ENCODE measurements at regions not wholly inside any gene's neighbourhood (a gene's known extent, or its start where the extent isn't known, plus 50 kb on each side); places are given as distances from the start of the nearest gene placed in this dataset.
"Not testable (repeated sequence)": the region's sequence is repeated elsewhere in the genome, so short reads cannot be mapped to it uniquely, and the experiment has no call there.

- no peaks in the 10 kb centered on the region for H3K27me3 Mint-ChIP-seq
- no peak for DNase-seq
- no peak overlapping the region for H3K27ac Mint-ChIP-seq
- no peak overlapping the region for H3K4me3 Mint-ChIP-seq
- no peaks in the 10 kb centered on the region for H3K4me1 Mint-ChIP-seq
- ATAC-seq, result no peak
- H3K36me3 Mint-ChIP-seq (ENCODE audit: low read depth), result no peaks in the 10 kb centered on the region
- H3K9me3 ChIP-seq (ENCODE audit: control insufficient read depth, low read length, poor library complexity, severe bottlenecking), result no peaks in the 10 kb centered on the region
Measured at GRCh38 chr5:153365547-153365946, 124.9 kb upstream of the GRIA1 start.

- no peak overlapping the region for H3K27ac Mint-ChIP-seq
- ATAC-seq, result no peak
- H3K27me3 Mint-ChIP-seq, result no peaks in the 10 kb centered on the region
- no peak for DNase-seq
- no peak overlapping the region for H3K4me3 Mint-ChIP-seq
- H3K9me3 ChIP-seq (ENCODE audit: control insufficient read depth, low read length, poor library complexity, severe bottlenecking), result no peaks in the 10 kb centered on the region
- H3K36me3 Mint-ChIP-seq (ENCODE audit: low read depth), result no peaks in the 10 kb centered on the region
- no peaks in the 10 kb centered on the region for H3K4me1 Mint-ChIP-seq
Measured at GRCh38 chr5:153367466-153367865, 123.0 kb upstream of the GRIA1 start.

GRCh38 chr5:153372425-153373129 lies 117.9 kb upstream of the GRIA1 start:
- H3K36me3 Mint-ChIP-seq (ENCODE audit: low read depth), result no peaks in the 10 kb centered on the region

GRCh38 chr5:153373130-153373498 lies 117.4 kb upstream of the GRIA1 start:
- no peaks in the 10 kb centered on the region for H3K9me3 ChIP-seq (ENCODE audit: control insufficient read depth, low read length, poor library complexity, severe bottlenecking)
- H3K27ac Mint-ChIP-seq, result no peak overlapping the region
- no peak for DNase-seq
- H3K36me3 Mint-ChIP-seq (ENCODE audit: low read depth), result no peaks in the 10 kb centered on the region
- H3K4me1 Mint-ChIP-seq, result no peaks in the 10 kb centered on the region
- no peak overlapping the region for H3K4me3 Mint-ChIP-seq
- no peaks in the 10 kb centered on the region for H3K27me3 Mint-ChIP-seq
- ATAC-seq, result no peak

More at GRCh38 chr5:153372425-153373129, 117.9 kb upstream of the GRIA1 start:
- DNase-seq (no peak), ATAC-seq (no peak)
- no peaks in the 10 kb centered on the region for H3K9me3 ChIP-seq (ENCODE audit: control insufficient read depth, low read length, poor library complexity, severe bottlenecking)
- H3K4me1 Mint-ChIP-seq, result no peaks in the 10 kb centered on the region
- H3K4me3 Mint-ChIP-seq, result no peak overlapping the region
- H3K27me3 Mint-ChIP-seq, result no peaks in the 10 kb centered on the region
- H3K27ac Mint-ChIP-seq, result no peak overlapping the region

- ATAC-seq; H3K36me3 Mint-ChIP-seq (ENCODE audit: low read depth); H3K9me3 ChIP-seq (ENCODE audit: control insufficient read depth, low read length, poor library complexity, severe bottlenecking); H3K27ac Mint-ChIP-seq; H3K4me1 Mint-ChIP-seq; H3K27me3 Mint-ChIP-seq; DNase-seq; H3K4me3 Mint-ChIP-seq: not testable (repeated sequence)
Measured at GRCh38 chr5:153381630-153382029, 108.8 kb upstream of the GRIA1 start.

- DNase-seq (no peak), ATAC-seq (no peak)
- Mint-ChIP-seq H3K36me3 (ENCODE audit: low read depth) (no peaks in the 10 kb centered on the region), H3K4me1 (no peaks in the 10 kb centered on the region), H3K4me3 (no peak overlapping the region), H3K27me3 (no peaks in the 10 kb centered on the region), H3K27ac (no peak overlapping the region)
- no peaks in the 10 kb centered on the region for H3K9me3 ChIP-seq (ENCODE audit: control insufficient read depth, low read length, poor library complexity, severe bottlenecking)
Measured at GRCh38 chr5:153390569-153390968, 99.9 kb upstream of the GRIA1 start.

- H3K4me1 Mint-ChIP-seq, result no peaks in the 10 kb centered on the region
- no peaks in the 10 kb centered on the region for H3K36me3 Mint-ChIP-seq (ENCODE audit: low read depth)
- DNase-seq (no peak), ATAC-seq (no peak)
- H3K27ac Mint-ChIP-seq, result no peak overlapping the region
- H3K4me3 Mint-ChIP-seq, result no peak overlapping the region
- H3K9me3 ChIP-seq (ENCODE audit: control insufficient read depth, low read length, poor library complexity, severe bottlenecking), result no peaks in the 10 kb centered on the region
- peaks cover 6% of the 10 kb centered on the region for H3K27me3 Mint-ChIP-seq
Measured at GRCh38 chr5:153399595-153399994, 90.9 kb upstream of the GRIA1 start.

- Mint-ChIP-seq H3K4me1 (no peaks in the 10 kb centered on the region), H3K27me3 (peaks cover 6% of the 10 kb centered on the region), H3K27ac (no peak overlapping the region), H3K4me3 (no peak overlapping the region), H3K36me3 (ENCODE audit: low read depth) (no peaks in the 10 kb centered on the region)
- DNase-seq (no peak), ATAC-seq (no peak)
- no peaks in the 10 kb centered on the region for H3K9me3 ChIP-seq (ENCODE audit: control insufficient read depth, low read length, poor library complexity, severe bottlenecking)
Measured at GRCh38 chr5:153400931-153401330, 89.5 kb upstream of the GRIA1 start.

GRCh38 chr5:153402550-153402949 lies 87.9 kb upstream of the GRIA1 start:
- Mint-ChIP-seq H3K27ac (no peak overlapping the region), H3K27me3 (peaks cover 6% of the 10 kb centered on the region), H3K4me1 (no peaks in the 10 kb centered on the region), H3K4me3 (no peak overlapping the region), H3K36me3 (ENCODE audit: low read depth) (no peaks in the 10 kb centered on the region)
- DNase-seq, result no peak
- no peak for ATAC-seq
- no peaks in the 10 kb centered on the region for H3K9me3 ChIP-seq (ENCODE audit: control insufficient read depth, low read length, poor library complexity, severe bottlenecking)

- Mint-ChIP-seq H3K27me3 (peaks cover 6% of the 10 kb centered on the region), H3K36me3 (ENCODE audit: low read depth) (no peaks in the 10 kb centered on the region), H3K4me3 (no peak overlapping the region), H3K4me1 (no peaks in the 10 kb centered on the region), H3K27ac (no peak overlapping the region)
- DNase-seq, result no peak
- no peak for ATAC-seq
- H3K9me3 ChIP-seq (ENCODE audit: control insufficient read depth, low read length, poor library complexity, severe bottlenecking), result no peaks in the 10 kb centered on the region
Measured at GRCh38 chr5:153403470-153403869, 87.0 kb upstream of the GRIA1 start.

GRCh38 chr5:153404747-153405146 lies 85.7 kb upstream of the GRIA1 start:
- H3K36me3 Mint-ChIP-seq (ENCODE audit: low read depth), result no peaks in the 10 kb centered on the region
- ATAC-seq, result no peak
- no peak for DNase-seq
- H3K9me3 ChIP-seq (ENCODE audit: control insufficient read depth, low read length, poor library complexity, severe bottlenecking), result no peaks in the 10 kb centered on the region
- H3K4me1 Mint-ChIP-seq, result no peaks in the 10 kb centered on the region
- no peaks in the 10 kb centered on the region for H3K27me3 Mint-ChIP-seq
- H3K27ac Mint-ChIP-seq, result no peak overlapping the region
- H3K4me3 Mint-ChIP-seq, result no peak overlapping the region

- Mint-ChIP-seq H3K4me3 (no peak overlapping the region), H3K4me1 (no peaks in the 10 kb centered on the region), H3K36me3 (ENCODE audit: low read depth) (no peaks in the 10 kb centered on the region), H3K27ac (no peak overlapping the region), H3K27me3 (no peaks in the 10 kb centered on the region)
- DNase-seq, result no peak
- no peak for ATAC-seq
- H3K9me3 ChIP-seq (ENCODE audit: control insufficient read depth, low read length, poor library complexity, severe bottlenecking), result no peaks in the 10 kb centered on the region
Measured at GRCh38 chr5:153421676-153422075, 68.8 kb upstream of the GRIA1 start.

GRCh38 chr5:153425914-153426313 lies 64.6 kb upstream of the GRIA1 start:
- ATAC-seq, result no peak
- H3K9me3 ChIP-seq (ENCODE audit: control insufficient read depth, low read length, poor library complexity, severe bottlenecking), result no peaks in the 10 kb centered on the region
- H3K4me3 Mint-ChIP-seq, result no peak overlapping the region
- no peak for DNase-seq
- H3K27ac Mint-ChIP-seq, result no peak overlapping the region
- no peaks in the 10 kb centered on the region for H3K36me3 Mint-ChIP-seq (ENCODE audit: low read depth)
- H3K27me3 Mint-ChIP-seq, result no peaks in the 10 kb centered on the region
- H3K4me1 Mint-ChIP-seq, result no peaks in the 10 kb centered on the region

GRCh38 chr5:153429761-153430380 lies 60.6 kb upstream of the GRIA1 start:
- H3K27me3 Mint-ChIP-seq, result no peaks in the 10 kb centered on the region
- H3K4me1 Mint-ChIP-seq, result no peaks in the 10 kb centered on the region
- H3K4me3 Mint-ChIP-seq, result no peak overlapping the region
- H3K9me3 ChIP-seq (ENCODE audit: control insufficient read depth, low read length, poor library complexity, severe bottlenecking), result no peaks in the 10 kb centered on the region
- DNase-seq, result no peak
- no peak overlapping the region for H3K27ac Mint-ChIP-seq
- H3K36me3 Mint-ChIP-seq (ENCODE audit: low read depth), result no peaks in the 10 kb centered on the region
- no peak for ATAC-seq

All from T-helper 17 cell (primary cell).